ENCODE measurements at regions not wholly inside any gene's neighbourhood (a gene's known extent, or its start where the extent isn't known, plus 50 kb on each side); places are given as distances from the start of the nearest gene placed in this dataset.

GRCh38 chr2:55809875-55810621, 113.5 kb downstream of the EFEMP1 start:
- Histone ChIP-seq H3K27me3 (ENCODE audit: control insufficient read depth in 2 of 2, insufficient read depth in 2 of 2, low read length in 2 of 2) (no peaks in the 10 kb centered on the region), H3K9me3 (replicated peaks; ENCODE audit: control insufficient read depth, insufficient read depth, low read length) (no peaks in the 10 kb centered on the region), H3K4me1 (ENCODE audit: control insufficient read depth, extremely low read depth, insufficient read depth, low read length) (no peaks in the 10 kb centered on the region), H2AFZ (ENCODE audit: low read depth, low read length) (no peak overlapping the region), H3K4me2 (ENCODE audit: insufficient read depth, low read length) (no peak overlapping the region), H3K9ac (replicated peaks; ENCODE audit: extremely low read depth, insufficient read depth, low read length) (no peak overlapping the region), H3K79me2 (ENCODE audit: control insufficient read depth, insufficient read depth, low read length) (no peaks in the 10 kb centered on the region), H3K4me3 (replicated peaks in 1 of 3; ENCODE audit: insufficient read depth in 1 of 3, low read depth in 1 of 3, low read length in 3 of 3) (no peak overlapping the region), H3K9me1 (replicated peaks; ENCODE audit: control insufficient read depth, extremely low read depth, insufficient read depth, low read length) (no peaks in the 10 kb centered on the region), H3K36me3 (ENCODE audit: control insufficient read depth in 2 of 2, extremely low read depth in 1 of 2, insufficient read depth in 2 of 2, low read length in 2 of 2) (no peaks in the 10 kb centered on the region), H4K20me1 (replicated peaks; ENCODE audit: control insufficient read depth, extremely low read depth, insufficient read depth, low read length) (no peaks in the 10 kb centered on the region), H3K27ac (ENCODE audit: insufficient read depth, low read depth, low read length) (no peak overlapping the region)
- POLR2A ChIA-PET, result no interaction called here
- CTCF ChIA-PET, result no interaction called here
- no peak for FAIRE-seq
- dilution Hi-C loops (cut with MboI; ENCODE audit: extremely low pct_ligation_motif_present, low sequenced_read_pairs), result no loop called here
- TF ChIP-seq CTCF (IDR thresholded peaks at IDR 0.05; ENCODE audit: extremely low read depth in 1 of 2, insufficient read depth in 1 of 2, low read depth in 1 of 2, low read length in 2 of 2) (no peak), JUN (IDR thresholded peaks at IDR 0.05; ENCODE audit: borderline replicate concordance, insufficient read depth, insufficient read length, low read depth) (no peak), POLR2A (IDR thresholded peaks at IDR 0.05; ENCODE audit: low read depth, low read length) (no peak), FOS (IDR thresholded peaks at IDR 0.05; ENCODE audit: borderline replicate concordance, insufficient read depth, low read length) (no peak), EZH2 (IDR thresholded peaks at IDR 0.05; ENCODE audit: borderline replicate concordance, low read depth, low read length, severe bottlenecking) (no peak), POLR2AphosphoS5 (IDR thresholded peaks at IDR 0.05; ENCODE audit: insufficient read depth, low read depth, low read length) (no peak), MYC (IDR thresholded peaks at IDR 0.05; ENCODE audit: low read depth, low read length) (no peak), MAX (IDR thresholded peaks at IDR 0.05; ENCODE audit: insufficient read depth, insufficient read length) (no peak), GATA2 (IDR thresholded peaks at IDR 0.05; ENCODE audit: insufficient read depth, insufficient read length, low read depth, low read length) (no peak)
- intact Hi-C loops (cut with micrococcal nuclease), result no loop called here
- DNase-seq (ENCODE audit: low read depth, low spot score), result no peak
- BruUV-seq (replicated peaks), result no TSS peak
